ENCODE measurements at regions not wholly inside any gene's neighbourhood (a gene's known extent, or its start where the extent isn't known, plus 50 kb on each side); places are given as distances from the start of the nearest gene placed in this dataset.

DNA sequence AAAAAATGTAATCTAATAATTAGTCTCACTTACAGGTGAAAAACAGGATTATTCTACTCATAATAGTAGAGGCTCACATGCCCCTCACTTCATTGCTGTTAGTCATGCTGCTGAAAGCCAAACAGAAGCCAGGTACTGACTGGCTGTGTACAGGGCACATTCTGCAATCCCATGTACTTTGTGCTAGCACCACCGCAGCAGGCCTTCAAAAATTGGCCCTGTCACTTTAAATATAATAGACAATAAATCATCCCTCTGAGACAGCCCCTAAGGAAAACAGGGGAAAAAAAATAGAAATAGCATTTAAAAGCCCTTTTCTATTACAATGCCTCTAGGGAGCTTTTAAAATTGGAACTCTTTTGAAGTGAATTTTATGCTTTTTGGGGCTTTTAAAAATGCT, 723.8 kb downstream of the TUSC7 start:
- H3K4me3 ChIP-seq, result no peak overlapping the region
- no peaks in the 10 kb centered on the region for H3K9me3 ChIP-seq
- no peak for DNase-seq
- H3K27ac ChIP-seq, result no peak overlapping the region
- no peaks in the 10 kb centered on the region for H3K4me1 ChIP-seq
- no peaks in the 10 kb centered on the region for H3K27me3 ChIP-seq
- intact Hi-C loops (cut with DNase I; ENCODE audit: low total_unique reads), result no loop called here
- TF ChIP-seq, protein P1, sequence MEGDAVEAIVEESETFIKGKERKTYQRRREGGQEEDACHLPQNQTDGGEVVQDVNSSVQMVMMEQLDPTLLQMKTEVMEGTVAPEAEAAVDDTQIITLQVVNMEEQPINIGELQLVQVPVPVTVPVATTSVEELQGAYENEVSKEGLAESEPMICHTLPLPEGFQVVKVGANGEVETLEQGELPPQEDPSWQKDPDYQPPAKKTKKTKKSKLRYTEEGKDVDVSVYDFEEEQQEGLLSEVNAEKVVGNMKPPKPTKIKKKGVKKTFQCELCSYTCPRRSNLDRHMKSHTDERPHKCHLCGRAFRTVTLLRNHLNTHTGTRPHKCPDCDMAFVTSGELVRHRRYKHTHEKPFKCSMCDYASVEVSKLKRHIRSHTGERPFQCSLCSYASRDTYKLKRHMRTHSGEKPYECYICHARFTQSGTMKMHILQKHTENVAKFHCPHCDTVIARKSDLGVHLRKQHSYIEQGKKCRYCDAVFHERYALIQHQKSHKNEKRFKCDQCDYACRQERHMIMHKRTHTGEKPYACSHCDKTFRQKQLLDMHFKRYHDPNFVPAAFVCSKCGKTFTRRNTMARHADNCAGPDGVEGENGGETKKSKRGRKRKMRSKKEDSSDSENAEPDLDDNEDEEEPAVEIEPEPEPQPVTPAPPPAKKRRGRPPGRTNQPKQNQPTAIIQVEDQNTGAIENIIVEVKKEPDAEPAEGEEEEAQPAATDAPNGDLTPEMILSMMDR (IDR thresholded peaks at IDR 0.05), result no peak
- no peaks in the 10 kb centered on the region for H3K36me3 ChIP-seq

DNA sequence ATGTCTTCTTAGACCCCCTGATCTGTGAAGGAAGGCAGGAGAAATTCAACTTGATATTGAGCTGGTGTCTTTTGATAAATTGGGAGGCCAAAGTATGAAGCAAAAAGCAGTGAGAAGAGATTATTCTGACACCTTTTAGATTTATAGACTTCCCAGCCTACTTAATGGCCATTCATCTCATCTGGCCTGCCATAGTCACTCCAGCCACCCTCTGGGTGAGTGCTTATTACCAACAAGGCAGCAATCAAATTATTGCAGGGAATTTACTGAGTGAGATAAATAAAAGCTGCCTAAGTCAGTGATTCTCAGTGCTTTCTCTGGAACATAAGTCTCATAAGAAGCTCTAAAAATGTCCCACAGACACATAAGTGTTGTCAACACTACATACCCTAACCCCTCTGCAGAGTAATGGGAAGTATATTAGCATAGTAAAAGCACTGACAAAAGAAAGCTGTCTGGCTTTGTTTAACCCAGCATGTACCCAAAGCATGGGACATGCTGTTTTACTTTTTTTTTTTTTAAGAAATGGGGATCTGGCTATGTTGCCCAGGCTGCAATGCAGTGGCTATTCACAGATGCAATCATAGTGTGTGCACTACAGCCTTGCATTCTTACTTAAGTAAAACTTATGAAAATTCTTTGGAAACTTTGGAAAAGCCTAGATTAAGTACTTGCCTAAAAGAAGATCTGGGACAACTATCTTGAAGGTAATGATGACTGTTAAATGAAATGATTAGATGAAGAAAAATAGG, 725.3 kb downstream of the TUSC7 start:
- Histone ChIP-seq H3K9me3 (no peaks in the 10 kb centered on the region), H3K27ac (no peak overlapping the region), H3K4me3 (no peak overlapping the region), H3K27me3 (no peaks in the 10 kb centered on the region), H3K36me3 (no peaks in the 10 kb centered on the region), H3K4me1 (no peaks in the 10 kb centered on the region)
- no peak for DNase-seq
- intact Hi-C loops (cut with DNase I; ENCODE audit: low total_unique reads), result no loop called here
- TF ChIP-seq, protein P1 (IDR thresholded peaks at IDR 0.05), result no peak

DNA sequence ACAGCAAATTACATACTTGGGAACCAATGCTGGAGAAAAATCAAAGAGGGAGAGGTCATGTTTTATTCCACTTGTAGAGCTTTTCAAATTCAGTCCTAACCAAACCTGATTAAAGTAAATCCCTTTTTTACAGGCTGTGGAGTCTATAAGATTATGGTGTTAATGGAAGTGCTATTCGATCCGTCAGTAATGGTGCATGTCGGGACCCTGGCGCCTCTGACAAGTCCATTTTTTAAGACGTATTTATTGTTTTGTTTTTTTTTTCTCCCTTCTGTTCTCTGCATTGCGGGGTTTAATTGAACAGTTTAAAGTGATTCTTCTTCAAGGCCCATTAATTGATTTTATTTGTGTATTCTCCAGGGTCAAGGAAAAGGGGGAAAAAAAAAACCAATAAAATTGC, 725.9 kb downstream of the TUSC7 start:
- H3K27me3 ChIP-seq, result no peaks in the 10 kb centered on the region
- no peaks in the 10 kb centered on the region for H3K36me3 ChIP-seq
- intact Hi-C loops (cut with DNase I; ENCODE audit: low total_unique reads), result no loop called here
- no peak overlapping the region for H3K4me3 ChIP-seq
- DNase-seq, result no peak
- H3K4me1 ChIP-seq, result no peaks in the 10 kb centered on the region
- no peak overlapping the region for H3K27ac ChIP-seq
- no peaks in the 10 kb centered on the region for H3K9me3 ChIP-seq
- TF ChIP-seq, protein P1 (IDR thresholded peaks at IDR 0.05), result no peak

GRCh38 chr3:117439812-117440211, 730.2 kb downstream of the TUSC7 start:
- no peaks in the 10 kb centered on the region for H3K36me3 ChIP-seq
- no peak for DNase-seq
- H3K9me3 ChIP-seq, result no peaks in the 10 kb centered on the region
- intact Hi-C loops (cut with DNase I; ENCODE audit: low total_unique reads), result no loop called here
- TF ChIP-seq, protein P1 (IDR thresholded peaks at IDR 0.05), result peak in 1 of 2 experiments; percentile 29
- H3K4me3 ChIP-seq, result no peak overlapping the region
- no peak overlapping the region for H3K27ac ChIP-seq
- H3K27me3 ChIP-seq, result peaks cover 0 to 3% of the 10 kb centered on the region in 2 donors
- H3K4me1 ChIP-seq, result no peaks in the 10 kb centered on the region

- Histone ChIP-seq H3K27me3 (peaks cover 0 to 3% of the 10 kb centered on the region in 2 donors), H3K36me3 (no peaks in the 10 kb centered on the region), H3K27ac (no peak overlapping the region), H3K4me1 (no peaks in the 10 kb centered on the region), H3K4me3 (no peak overlapping the region), H3K9me3 (no peaks in the 10 kb centered on the region)
- intact Hi-C loops (cut with DNase I; ENCODE audit: low total_unique reads), result no loop called here
- TF ChIP-seq, protein P1 (IDR thresholded peaks at IDR 0.05), result no peak
- DNase-seq, result no peak
These were observed 732.3 kb downstream of the TUSC7 start for GRCh38 chr3:117441851-117442250.
